H9 (cell line): ENCODE measurements at regions not wholly inside any gene's neighbourhood (a gene's known extent, or its start where the extent isn't known, plus 50 kb on each side); places are given as distances from the start of the nearest gene placed in this dataset.

Experiments
- DNase-seq: peaks from one replicate; pipeline ENCODE4 v3.0.0-alpha.2; 2017
- H2AFZ ChIP-seq: one replicate; pipeline ENCODE4 v1.6.1; 2013; ENCODE audit warnings: mild to moderate bottlenecking, low read length, control low read depth, moderate library complexity
- H2AK5ac ChIP-seq: 2 replicates; pipeline ENCODE4 v1.6.1; 2013; ENCODE audit warnings: low read length, control low read depth, mixed read lengths; ENCODE audit not compliant: insufficient read length
- H2BK120ac ChIP-seq: one replicate; pipeline ENCODE4 v1.6.1; 2013; ENCODE audit warnings: low read depth, mild to moderate bottlenecking, low read length, control low read depth, inconsistent platforms; ENCODE audit not compliant: poor library complexity, severe bottlenecking
- H2BK12ac ChIP-seq: 2 replicates; pipeline ENCODE4 v1.6.1; 2013; ENCODE audit warnings: low read length, control low read depth, mixed read lengths, low read depth; ENCODE audit not compliant: insufficient read length
- H2BK15ac ChIP-seq: 2 replicates; pipeline ENCODE4 v1.6.1; 2013; ENCODE audit warnings: low read depth, low read length, control low read depth
- H2BK20ac ChIP-seq: one replicate; pipeline ENCODE4 v1.6.1; 2013; ENCODE audit warnings: low read depth, mild to moderate bottlenecking, low read length, control low read depth, inconsistent platforms; ENCODE audit not compliant: poor library complexity, severe bottlenecking
- H2BK5ac ChIP-seq: 2 replicates; pipeline ENCODE4 v1.6.1; 2013; ENCODE audit warnings: low read length, control low read depth, mixed read lengths; ENCODE audit not compliant: insufficient read length
- H3K14ac ChIP-seq: 2 replicates; pipeline ENCODE4 v1.6.1; 2013; ENCODE audit warnings: low read length, control low read depth; ENCODE audit not compliant: insufficient read depth
- H3K18ac ChIP-seq: 2 replicates; pipeline ENCODE4 v1.6.1; 2013; ENCODE audit warnings: low read depth, mild to moderate bottlenecking, mixed read lengths, low read length, control low read depth; ENCODE audit not compliant: insufficient read length
- H3K23ac ChIP-seq: 2 replicates; pipeline ENCODE4 v1.6.1; 2013; ENCODE audit warnings: low read length, control low read depth, mixed read lengths, low read depth; ENCODE audit not compliant: insufficient read length
- H3K23me2 ChIP-seq: 2 replicates; pipeline ENCODE4 v1.6.1; 2013; ENCODE audit warnings: low read depth, mild to moderate bottlenecking, mixed read lengths, low read length, control low read depth; ENCODE audit not compliant: insufficient read length, poor library complexity, severe bottlenecking
- H3K27ac ChIP-seq: 2 replicates; pipeline ENCODE4 v1.5.1; 2013; ENCODE audit warnings: low read length, control low read depth, mixed read lengths, low read depth; ENCODE audit not compliant: insufficient read length
- H3K27me3 ChIP-seq: 2 replicates; pipeline ENCODE4 v1.6.1; 2013; ENCODE audit warnings: low read length, control low read depth, inconsistent platforms; ENCODE audit not compliant: insufficient read depth
- H3K4ac ChIP-seq: 2 replicates; pipeline ENCODE4 v1.6.1; 2013; ENCODE audit warnings: low read depth, mild to moderate bottlenecking, control low read depth, inconsistent platforms, low read length, moderate library complexity
- H3K4me1 ChIP-seq: 2 replicates; pipeline ENCODE4 v1.6.1; 2013; ENCODE audit warnings: low read length, control low read depth, inconsistent platforms; ENCODE audit not compliant: insufficient read depth
- H3K4me2 ChIP-seq: 2 replicates; pipeline ENCODE4 v1.6.1; 2013; ENCODE audit warnings: low read length, control low read depth, mixed read lengths; ENCODE audit not compliant: insufficient read length, insufficient read depth
- H3K56ac ChIP-seq: 2 replicates; pipeline ENCODE4 v1.6.1; 2013; ENCODE audit warnings: low read depth, mild to moderate bottlenecking, mixed read lengths, low read length, control low read depth; ENCODE audit not compliant: insufficient read length
- H3K79me1 ChIP-seq: 2 replicates; pipeline ENCODE4 v1.6.1; 2013; ENCODE audit warnings: low read depth, mild to moderate bottlenecking, moderate library complexity, low read length, control low read depth, inconsistent platforms; ENCODE audit not compliant: insufficient read depth, poor library complexity, severe bottlenecking
- H3K79me2 ChIP-seq: 2 replicates; pipeline ENCODE4 v1.6.1; 2013; ENCODE audit warnings: low read length, control low read depth, inconsistent platforms; ENCODE audit not compliant: insufficient read depth
- H3K9ac ChIP-seq: 2 replicates; pipeline ENCODE4 v1.6.1; 2013; ENCODE audit warnings: low read length, control low read depth, mixed read lengths; ENCODE audit not compliant: insufficient read length; ENCODE audit errors: extremely low read depth
- H3K9me3 ChIP-seq: one replicate; pipeline ENCODE4 v1.6.1; 2013; ENCODE audit warnings: low read depth, low read length, inconsistent platforms; ENCODE audit not compliant: control insufficient read depth
- H3T11ph ChIP-seq: one replicate; pipeline ENCODE4 v1.6.1; 2013; ENCODE audit warnings: mild to moderate bottlenecking, low read length, control low read depth, inconsistent platforms
- H4K20me1 ChIP-seq: one replicate; pipeline ENCODE4 v1.6.1; 2013; ENCODE audit not compliant: control insufficient read depth, insufficient read length, insufficient read depth
- H4K5ac ChIP-seq: 2 replicates; pipeline ENCODE4 v1.6.1; 2013; ENCODE audit warnings: low read depth, mild to moderate bottlenecking, mixed read lengths, low read length, control low read depth; ENCODE audit not compliant: insufficient read length
- H4K8ac ChIP-seq: replicated peaks from 2 replicates; pipeline ENCODE4 v1.6.1; 2013; ENCODE audit warnings: low read length, control low read depth, mixed read lengths, low read depth; ENCODE audit not compliant: insufficient read length
- H4K91ac ChIP-seq: 2 replicates; pipeline ENCODE4 v1.6.1; 2013; ENCODE audit warnings: low read depth, mild to moderate bottlenecking, moderate library complexity, mixed read lengths, low read length, control low read depth; ENCODE audit not compliant: insufficient read length
- H3K27ac Mint-ChIP-seq, 3 experiments: 2 replicates in 2 of 3; 3 replicates in 1 of 3; pipeline ENCODE4 v1.8.0; 2020 to 2021; ENCODE audit warnings: mixed read lengths in 3 of 3, mild to moderate bottlenecking in 1 of 3, moderate library complexity in 1 of 3
- H3K27me3 Mint-ChIP-seq: 2 replicates; pipeline ENCODE4 v1.8.0; 2021; ENCODE audit warnings: low read depth, mild to moderate bottlenecking, moderate library complexity, mixed read lengths
- H3K36me3 Mint-ChIP-seq, 3 experiments: 2 replicates in 2 of 3; 3 replicates in 1 of 3; pipeline ENCODE4 v1.8.0; 2020 to 2021; ENCODE audit warnings: low read depth in 3 of 3, mixed read lengths in 3 of 3; ENCODE audit not compliant: insufficient read depth in 1 of 3
- H3K4me1 Mint-ChIP-seq, 2 experiments: 2 replicates each; pipeline ENCODE4 v1.8.0; 2020; ENCODE audit warnings: mixed read lengths in 2 of 2
- H3K4me3 Mint-ChIP-seq, 2 experiments: 2 replicates in 1 of 2; 3 replicates in 1 of 2; pipeline ENCODE4 v1.8.0; 2020 to 2021; ENCODE audit warnings: mild to moderate bottlenecking in 2 of 2, mixed read lengths in 2 of 2, moderate library complexity in 1 of 2
- H3K9me3 Mint-ChIP-seq, 2 experiments: 2 replicates in 1 of 2; 3 replicates in 1 of 2; pipeline ENCODE4 v1.8.0; 2020; ENCODE audit warnings: mild to moderate bottlenecking in 2 of 2, mixed read lengths in 2 of 2, moderate library complexity in 1 of 2
- WGBS: extraction: QIAGEN DNeasy Blood & Tissue Kit; methylation state at CpG from one replicate; pipeline ENCODE4 v1.1.7; 2013; ENCODE audit warnings: missing lambda C conversion rate, low lambda C conversion rate, mixed read lengths; ENCODE audit not compliant: insufficient read length; ENCODE audit errors: extremely low coverage; 5-methylcytosine and 5-hydroxymethylcytosine counted together
- TF ChIP-seq, protein P1 (sequence below): fragments of 200-600 bp; sonication (generic); conservative IDR thresholded peaks from 3 replicates; pipeline ENCODE4 v1.8.0; 2021; ENCODE audit warnings: antibody characterized with exemption, mild to moderate bottlenecking

DNA sequence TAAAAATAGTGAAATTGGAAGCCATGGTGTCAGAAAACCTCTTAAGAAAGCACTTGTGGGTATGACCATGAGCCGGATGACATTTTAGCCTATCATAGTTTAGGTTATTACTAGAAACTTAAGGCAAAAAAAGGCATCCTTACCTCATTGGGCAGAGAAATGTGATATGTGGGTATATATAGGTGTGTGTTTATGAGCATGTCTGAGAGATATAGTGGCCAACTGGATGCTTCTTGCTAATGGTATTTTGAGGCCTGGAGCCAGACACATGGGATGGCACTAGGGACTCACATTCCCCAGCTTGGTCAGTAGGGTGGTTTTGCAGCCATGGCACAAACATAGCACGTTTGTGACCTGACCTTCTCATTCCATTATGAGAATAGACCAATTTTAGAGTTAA is 295.6 kb upstream of the MEF2C start:
- no peak overlapping the region for H2BK20ac ChIP-seq
- no peak overlapping the region for H3K27ac ChIP-seq
- no peak overlapping the region for H2BK120ac ChIP-seq
- no peak overlapping the region for H3K18ac ChIP-seq
- H3K14ac ChIP-seq, result no peak overlapping the region
- no peak overlapping the region for H2AFZ ChIP-seq
- no peak overlapping the region for H3K4ac ChIP-seq
- H3K23ac ChIP-seq, result no peak overlapping the region
- H3K79me2 ChIP-seq, result no peaks in the 10 kb centered on the region
- WGBS, result no CpG with 5 or more reads among the region's 2 CpGs
- no peaks in the 10 kb centered on the region for H3K79me1 ChIP-seq
- no peaks in the 10 kb centered on the region for H3K9me3 ChIP-seq
- no peak overlapping the region for H3K56ac ChIP-seq
- H3K4me1 ChIP-seq, result no peaks in the 10 kb centered on the region
- no peak overlapping the region for H4K91ac ChIP-seq
- no peak overlapping the region for H4K5ac ChIP-seq
- H2BK12ac ChIP-seq, result no peak overlapping the region
- H3K4me1 Mint-ChIP-seq, result no peaks in the 10 kb centered on the region
- H3K36me3 Mint-ChIP-seq, result no peaks in the 10 kb centered on the region
- H4K20me1 ChIP-seq, result no peaks in the 10 kb centered on the region
- H2AK5ac ChIP-seq, result no peak overlapping the region
- no peak overlapping the region for H2BK15ac ChIP-seq
- no peak overlapping the region for H3K4me2 ChIP-seq
- H2BK5ac ChIP-seq, result no peak overlapping the region
- no peaks in the 10 kb centered on the region for H3K23me2 ChIP-seq
- no peak overlapping the region for H3T11ph ChIP-seq
- H3K9me3 Mint-ChIP-seq, result no peaks in the 10 kb centered on the region
- H4K8ac ChIP-seq, result no peak overlapping the region
- TF ChIP-seq, protein P1, sequence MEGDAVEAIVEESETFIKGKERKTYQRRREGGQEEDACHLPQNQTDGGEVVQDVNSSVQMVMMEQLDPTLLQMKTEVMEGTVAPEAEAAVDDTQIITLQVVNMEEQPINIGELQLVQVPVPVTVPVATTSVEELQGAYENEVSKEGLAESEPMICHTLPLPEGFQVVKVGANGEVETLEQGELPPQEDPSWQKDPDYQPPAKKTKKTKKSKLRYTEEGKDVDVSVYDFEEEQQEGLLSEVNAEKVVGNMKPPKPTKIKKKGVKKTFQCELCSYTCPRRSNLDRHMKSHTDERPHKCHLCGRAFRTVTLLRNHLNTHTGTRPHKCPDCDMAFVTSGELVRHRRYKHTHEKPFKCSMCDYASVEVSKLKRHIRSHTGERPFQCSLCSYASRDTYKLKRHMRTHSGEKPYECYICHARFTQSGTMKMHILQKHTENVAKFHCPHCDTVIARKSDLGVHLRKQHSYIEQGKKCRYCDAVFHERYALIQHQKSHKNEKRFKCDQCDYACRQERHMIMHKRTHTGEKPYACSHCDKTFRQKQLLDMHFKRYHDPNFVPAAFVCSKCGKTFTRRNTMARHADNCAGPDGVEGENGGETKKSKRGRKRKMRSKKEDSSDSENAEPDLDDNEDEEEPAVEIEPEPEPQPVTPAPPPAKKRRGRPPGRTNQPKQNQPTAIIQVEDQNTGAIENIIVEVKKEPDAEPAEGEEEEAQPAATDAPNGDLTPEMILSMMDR, result no peak
- H3K4me3 Mint-ChIP-seq, result no peak overlapping the region
- DNase-seq, result no peak
- no peaks in the 10 kb centered on the region for H3K27me3 ChIP-seq
- H3K9ac ChIP-seq, result no peak overlapping the region
- no peaks in the 10 kb centered on the region for H3K27me3 Mint-ChIP-seq
- no peak overlapping the region for H3K27ac Mint-ChIP-seq
